Activated naive CD4-positive, alpha-beta T cell treated with anti-CD3 and anti-CD28 coated beads for 36 hours (primary cell): ENCODE measurements at regions not wholly inside any gene's neighbourhood (a gene's known extent, or its start where the extent isn't known, plus 50 kb on each side); places are given as distances from the start of the nearest gene placed in this dataset.

Experiments
- CTCF ChIA-PET: fragments of 350-600 bp; sonication (Branson Sonifier 250); formaldehyde crosslinking; loops from one replicate; lab custom pipeline; 2021; ENCODE audit warnings: antibody characterized with exemption; lab: Charles Lee
- DNase-seq: peaks from one replicate; pipeline ENCODE4 v3.0.0-alpha.2; 2020
- H3K27ac Mint-ChIP-seq: one replicate; pipeline ENCODE4 v1.8.0; 2021; ENCODE audit warnings: mild to moderate bottlenecking, mixed read lengths
- H3K27me3 Mint-ChIP-seq: one replicate; pipeline ENCODE4 v1.8.0; 2021; ENCODE audit warnings: low read depth, mixed read lengths
- H3K36me3 Mint-ChIP-seq: one replicate; pipeline ENCODE4 v1.8.0; 2021; ENCODE audit warnings: low read depth, mixed read lengths
- H3K4me1 Mint-ChIP-seq: one replicate; pipeline ENCODE4 v1.8.0; 2021; ENCODE audit warnings: low read depth, mixed read lengths
- H3K4me3 Mint-ChIP-seq: one replicate; pipeline ENCODE4 v1.8.0; 2021; ENCODE audit warnings: mild to moderate bottlenecking, moderate library complexity, mixed read lengths
- H3K9me3 Mint-ChIP-seq: one replicate; pipeline ENCODE4 v1.8.0; 2021; ENCODE audit warnings: mixed read lengths
- intact Hi-C: fragments of 100-400 bp; cut with micrococcal nuclease; formaldehyde crosslinking; loops from one replicate; pipeline ENCODE4 v1.15.1; 2023

DNA sequence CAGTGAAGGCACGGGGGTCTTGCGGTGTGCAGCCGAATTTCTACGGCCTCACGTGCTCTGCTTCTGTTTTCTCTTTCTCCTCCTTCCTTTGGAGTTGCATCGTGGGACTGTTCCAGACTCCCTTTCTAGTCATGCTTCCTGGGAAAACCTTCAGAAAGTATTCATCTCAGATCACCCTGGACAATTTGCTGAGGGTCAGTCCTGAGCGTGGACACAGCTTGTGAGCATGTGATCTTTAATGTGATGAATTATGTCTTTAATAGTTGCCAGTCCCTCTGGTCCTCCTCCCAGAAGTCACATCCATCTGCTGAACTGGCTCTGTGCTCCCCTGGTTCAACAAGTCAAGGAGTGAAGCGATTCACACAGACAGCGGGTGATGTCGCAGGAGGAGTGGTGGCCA is 145.0 kb upstream of the PDE10A start:
- Mint-ChIP-seq H3K4me1 (peaks cover 2% of the 10 kb centered on the region), H3K27ac (no peak overlapping the region), H3K36me3 (no peaks in the 10 kb centered on the region), H3K4me3 (no peak overlapping the region), H3K9me3 (peaks cover 10% of the 10 kb centered on the region), H3K27me3 (peaks cover 24% of the 10 kb centered on the region)
- intact Hi-C loops = no loop called here
- CTCF ChIA-PET = no interaction called here
- no peak for DNase-seq

DNA sequence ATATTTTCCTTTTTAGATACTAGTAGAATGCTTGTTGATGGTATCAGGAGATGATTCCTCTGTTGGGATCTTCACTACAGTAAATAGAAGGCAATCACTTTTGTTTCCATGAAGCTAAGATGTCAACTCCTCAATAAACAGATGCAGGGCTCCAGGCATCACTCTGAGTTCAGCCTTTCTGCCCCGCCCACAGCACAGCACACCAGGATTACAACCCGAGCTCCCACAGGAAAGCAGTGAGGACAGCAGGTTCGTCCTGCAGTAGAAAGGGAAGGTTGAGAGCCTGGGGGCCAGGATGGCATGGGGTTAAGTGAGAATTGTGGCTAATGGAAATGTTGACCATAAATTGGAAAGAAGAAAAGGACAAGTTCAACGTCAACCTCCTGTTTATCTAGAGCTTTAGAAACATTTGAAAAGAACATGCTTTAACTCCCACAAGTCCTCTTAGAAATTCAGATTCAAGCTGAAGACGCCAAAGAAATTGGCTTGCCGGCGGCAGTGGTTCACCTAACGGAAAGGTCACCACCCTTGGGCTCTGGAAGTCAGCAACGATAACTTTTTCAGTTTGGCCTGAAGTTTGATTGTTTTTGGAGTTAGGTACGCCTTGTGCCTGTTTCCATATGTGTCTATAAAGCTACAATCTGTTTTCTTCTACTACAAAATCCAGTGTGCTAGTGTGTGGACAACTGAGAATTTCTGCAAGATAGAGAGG is 144.4 kb upstream of the PDE10A start:
- H3K4me1 Mint-ChIP-seq = peaks cover 2% of the 10 kb centered on the region
- H3K9me3 Mint-ChIP-seq = peaks cover 10% of the 10 kb centered on the region
- H3K4me3 Mint-ChIP-seq = no peak overlapping the region
- CTCF ChIA-PET = no interaction called here
- DNase-seq = no peak
- H3K36me3 Mint-ChIP-seq = no peaks in the 10 kb centered on the region
- H3K27ac Mint-ChIP-seq = no peak overlapping the region
- intact Hi-C loops = no loop called here
- H3K27me3 Mint-ChIP-seq = peaks cover 25% of the 10 kb centered on the region

DNA sequence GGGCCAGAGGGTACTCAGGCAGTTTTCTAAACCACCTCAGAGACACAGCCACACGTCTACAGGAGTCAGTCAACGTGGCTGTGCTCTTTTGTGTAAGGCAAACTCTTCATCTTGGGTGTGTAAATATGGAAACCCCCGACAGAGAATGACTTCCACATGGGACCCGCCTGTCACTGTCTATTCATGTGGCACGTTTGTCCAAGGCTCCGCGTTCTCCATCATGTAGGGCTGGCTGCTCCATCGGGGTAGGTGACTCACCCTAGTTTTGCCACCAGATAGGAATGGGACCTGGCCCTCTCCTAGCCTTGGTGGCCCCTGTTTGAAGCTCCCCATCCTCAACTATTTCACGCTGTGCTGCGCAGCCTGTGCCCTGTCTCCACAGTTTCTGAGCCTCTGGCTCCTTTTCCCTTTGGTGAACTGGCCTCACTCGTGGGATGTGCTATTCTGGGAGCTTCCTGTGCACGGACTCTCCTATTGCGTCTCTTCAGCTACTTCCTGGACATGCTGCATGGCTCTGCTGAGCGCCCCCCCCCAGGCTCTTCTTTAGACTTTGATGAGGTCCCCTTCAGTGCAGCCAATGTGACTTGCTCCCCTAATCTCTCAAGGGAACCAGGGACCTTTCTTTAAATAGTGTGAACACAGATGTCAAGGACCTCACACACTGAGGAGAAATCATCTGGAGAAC is 143.2 kb upstream of the PDE10A start:
- no peak for DNase-seq
- intact Hi-C loops = no loop called here
- H3K4me1 Mint-ChIP-seq = peaks cover 2% of the 10 kb centered on the region
- H3K36me3 Mint-ChIP-seq = no peaks in the 10 kb centered on the region
- CTCF ChIA-PET = no interaction called here
- no peak overlapping the region for H3K27ac Mint-ChIP-seq
- no peak overlapping the region for H3K4me3 Mint-ChIP-seq
- H3K27me3 Mint-ChIP-seq = peaks cover 26% of the 10 kb centered on the region
- peaks cover 10% of the 10 kb centered on the region for H3K9me3 Mint-ChIP-seq

DNA sequence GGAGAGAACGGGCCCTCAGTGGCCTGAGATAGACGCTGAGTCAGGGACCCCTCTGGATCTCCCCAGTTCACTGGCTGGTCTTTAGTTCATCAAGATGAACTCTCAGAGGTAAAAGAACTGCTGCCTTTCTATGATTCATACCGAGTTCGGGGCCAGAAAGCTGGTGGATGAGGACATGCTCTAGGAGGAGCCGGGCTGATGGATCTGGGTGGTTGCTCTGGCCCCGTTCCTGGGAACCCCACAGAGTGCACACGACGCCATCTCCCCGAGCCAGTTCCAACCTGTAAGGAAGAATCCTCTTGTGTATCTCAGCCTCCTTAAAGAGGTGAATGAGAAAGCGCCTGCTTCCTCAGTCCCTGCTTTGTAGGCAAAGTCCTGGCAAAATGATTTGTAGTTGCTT is 142.6 kb upstream of the PDE10A start:
- Mint-ChIP-seq H3K9me3 (peaks cover 8% of the 10 kb centered on the region), H3K4me3 (no peak overlapping the region), H3K36me3 (no peaks in the 10 kb centered on the region), H3K27me3 (peaks cover 24% of the 10 kb centered on the region), H3K4me1 (peaks cover 2% of the 10 kb centered on the region), H3K27ac (no peak overlapping the region)
- no peak for DNase-seq
- CTCF ChIA-PET = no interaction called here
- intact Hi-C loops = no loop called here

DNA sequence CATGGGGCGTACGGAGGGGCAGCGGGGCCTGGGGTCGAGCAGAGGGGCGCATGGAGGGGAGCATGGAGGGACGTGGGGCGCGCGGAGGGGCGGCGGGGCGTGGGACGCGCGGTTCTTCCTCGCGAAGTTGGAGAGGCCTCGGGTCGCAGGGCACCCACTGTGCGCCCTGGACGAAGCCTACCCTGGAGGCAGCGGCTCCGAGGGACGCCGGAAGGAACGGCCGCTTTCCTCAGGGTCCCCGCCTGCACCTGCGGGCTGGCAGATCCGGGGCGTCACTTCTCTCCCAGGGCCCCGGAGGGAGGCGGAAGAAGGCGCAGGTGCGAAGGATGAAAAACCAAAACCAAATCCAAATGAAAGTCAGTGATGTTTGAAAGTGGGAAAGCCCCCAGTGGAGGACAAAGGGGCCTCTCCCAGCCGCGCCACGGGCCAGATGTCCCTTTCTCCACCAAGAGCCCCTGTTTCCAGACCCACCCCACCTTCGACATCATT is 142.1 kb upstream of the PDE10A start:
- Mint-ChIP-seq H3K27ac (no peak overlapping the region), H3K9me3 (peaks cover 3% of the 10 kb centered on the region), H3K27me3 (peaks cover 24% of the 10 kb centered on the region), H3K4me1 (peaks cover 2% of the 10 kb centered on the region), H3K36me3 (no peaks in the 10 kb centered on the region), H3K4me3 (no peak overlapping the region)
- DNase-seq = no peak
- CTCF ChIA-PET = no interaction called here
- intact Hi-C loops = no loop called here

DNA sequence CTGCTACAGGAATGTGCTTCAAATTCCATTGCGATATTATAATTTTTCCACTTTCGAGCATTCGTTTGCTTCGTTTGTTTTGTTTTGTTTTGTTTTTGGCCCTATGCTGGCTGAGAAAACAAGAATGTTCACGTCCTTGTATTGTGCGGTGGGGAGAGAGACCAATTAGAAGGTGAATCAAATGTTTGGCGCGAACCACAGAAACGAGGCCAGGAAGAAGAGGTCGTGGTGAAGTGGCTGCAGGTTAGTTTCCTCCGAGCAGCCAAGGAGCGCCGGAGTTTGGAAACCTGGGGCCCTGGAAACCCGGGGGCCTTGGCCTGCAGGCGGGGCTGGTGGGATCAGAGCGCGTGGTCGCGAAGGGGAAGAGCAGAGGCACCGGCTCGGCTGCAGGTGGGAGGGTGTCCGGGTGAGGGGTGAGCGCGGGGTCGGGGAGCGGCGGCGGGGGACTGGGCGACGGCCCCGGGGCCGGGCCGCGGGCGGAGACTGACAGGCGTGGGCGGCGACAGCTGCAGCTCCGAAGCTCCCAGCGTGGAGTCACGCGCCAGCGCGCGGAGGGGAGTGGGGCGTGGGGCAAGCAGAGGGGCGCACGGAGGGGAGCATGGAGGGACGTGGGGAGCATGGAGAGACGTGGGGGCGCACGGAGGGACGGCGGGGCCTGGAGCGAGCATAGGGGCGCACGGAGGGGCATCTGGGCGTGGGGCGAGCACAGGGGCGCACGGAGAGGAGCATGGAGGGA is 141.5 kb upstream of the PDE10A start:
- Mint-ChIP-seq H3K9me3 (peaks cover 3% of the 10 kb centered on the region), H3K27ac (no peak overlapping the region), H3K4me1 (peaks cover 2% of the 10 kb centered on the region), H3K27me3 (peaks cover 24% of the 10 kb centered on the region), H3K4me3 (no peak overlapping the region), H3K36me3 (no peaks in the 10 kb centered on the region)
- DNase-seq = no peak
- CTCF ChIA-PET = no interaction called here
- intact Hi-C loops = no loop called here

DNA sequence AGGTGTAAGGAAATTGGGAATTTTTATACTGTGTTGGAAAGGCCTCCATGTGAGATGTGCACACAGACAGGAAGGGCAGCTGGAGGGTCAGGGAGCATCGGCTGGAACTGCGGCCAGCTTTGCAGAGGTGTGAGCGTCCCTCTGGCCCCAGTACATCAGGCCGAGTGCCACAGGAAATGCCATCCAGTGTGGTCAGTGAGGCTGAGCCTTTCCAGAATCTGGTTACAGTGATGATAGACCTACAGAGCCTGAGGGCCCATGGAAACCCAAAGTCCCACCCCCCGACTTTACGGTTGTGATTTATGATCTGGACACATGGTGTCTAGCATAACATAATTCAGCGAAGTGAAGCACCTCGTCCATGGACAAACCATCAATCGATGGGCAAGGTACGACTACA is 137.3 kb upstream of the PDE10A start:
- intact Hi-C loops = no loop called here

DNA sequence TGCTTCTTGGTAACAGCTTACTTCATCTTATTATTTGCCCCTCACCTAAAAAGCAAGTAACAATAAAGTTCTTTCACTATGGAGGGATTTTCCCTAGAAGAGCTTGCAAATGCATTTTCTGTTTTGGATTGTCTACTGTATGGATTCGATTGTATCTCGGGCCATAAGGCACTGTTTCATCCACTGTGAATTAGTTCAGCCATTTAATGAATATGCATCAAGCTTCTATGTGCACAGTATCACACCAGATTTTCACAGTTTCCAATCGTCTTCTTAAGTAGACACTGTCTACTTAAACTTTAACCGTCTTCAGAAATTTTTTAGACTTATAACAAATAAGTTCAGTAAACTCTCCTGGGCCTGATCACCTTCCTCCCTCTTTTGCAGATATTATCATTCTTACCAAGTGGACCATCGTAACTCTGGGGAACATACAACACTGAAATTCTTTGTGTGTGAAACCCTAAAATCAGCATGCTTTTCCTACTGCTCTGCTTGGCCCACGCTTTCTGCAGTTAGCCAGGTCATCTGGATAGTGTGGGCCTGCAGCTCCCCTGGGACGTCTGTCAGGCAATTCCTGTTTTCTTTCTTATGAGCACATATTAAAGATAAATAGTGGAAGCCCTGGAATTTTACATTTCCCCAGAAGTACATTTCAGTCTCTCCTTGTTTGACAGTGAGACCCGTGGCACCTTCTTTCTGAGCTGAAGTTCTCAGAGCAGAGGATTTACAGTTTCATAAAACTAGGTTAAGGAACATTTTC is 136.5 kb upstream of the PDE10A start:
- H3K4me1 Mint-ChIP-seq = peaks cover 2% of the 10 kb centered on the region

More for the DNA sequence above, 137.3 kb upstream of the PDE10A start:
- Mint-ChIP-seq H3K9me3 (no peaks in the 10 kb centered on the region), H3K4me1 (peaks cover 2% of the 10 kb centered on the region), H3K4me3 (no peak overlapping the region), H3K27me3 (peaks cover 20% of the 10 kb centered on the region), H3K36me3 (no peaks in the 10 kb centered on the region), H3K27ac (no peak overlapping the region)
- CTCF ChIA-PET = no interaction called here
- no peak for DNase-seq

DNA sequence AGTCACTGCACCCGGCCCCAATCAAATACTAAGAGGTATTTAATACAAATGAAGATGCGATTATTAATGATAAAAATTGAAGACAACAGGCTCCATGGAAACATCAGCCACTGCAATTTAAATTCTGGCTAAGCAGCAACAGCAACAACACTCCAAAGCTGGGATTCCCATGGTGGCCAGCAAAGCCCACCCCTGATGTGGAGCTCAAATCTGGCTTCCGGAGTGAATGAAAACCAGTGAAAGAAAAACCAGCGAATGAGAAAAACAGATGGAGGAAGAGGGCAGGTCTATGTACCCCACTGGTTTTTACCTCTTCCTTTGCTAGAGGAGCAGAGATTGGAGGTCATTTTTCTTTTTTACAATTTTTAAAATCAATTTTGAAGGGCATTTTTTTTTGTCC is 135.9 kb upstream of the PDE10A start:
- intact Hi-C loops = no loop called here
- H3K27ac Mint-ChIP-seq = no peak overlapping the region
- H3K9me3 Mint-ChIP-seq = no peaks in the 10 kb centered on the region
- no peaks in the 10 kb centered on the region for H3K4me1 Mint-ChIP-seq
- peaks cover 15% of the 10 kb centered on the region for H3K27me3 Mint-ChIP-seq
- no peak overlapping the region for H3K4me3 Mint-ChIP-seq
- CTCF ChIA-PET = no interaction called here
- H3K36me3 Mint-ChIP-seq = no peaks in the 10 kb centered on the region
- DNase-seq = no peak

More for the DNA sequence above, 136.5 kb upstream of the PDE10A start:
- H3K4me3 Mint-ChIP-seq = no peak overlapping the region
- no peak overlapping the region for H3K27ac Mint-ChIP-seq
- CTCF ChIA-PET = no interaction called here
- DNase-seq = no peak
- intact Hi-C loops = no loop called here
- no peaks in the 10 kb centered on the region for H3K9me3 Mint-ChIP-seq
- H3K36me3 Mint-ChIP-seq = no peaks in the 10 kb centered on the region
- H3K27me3 Mint-ChIP-seq = peaks cover 20% of the 10 kb centered on the region

DNA sequence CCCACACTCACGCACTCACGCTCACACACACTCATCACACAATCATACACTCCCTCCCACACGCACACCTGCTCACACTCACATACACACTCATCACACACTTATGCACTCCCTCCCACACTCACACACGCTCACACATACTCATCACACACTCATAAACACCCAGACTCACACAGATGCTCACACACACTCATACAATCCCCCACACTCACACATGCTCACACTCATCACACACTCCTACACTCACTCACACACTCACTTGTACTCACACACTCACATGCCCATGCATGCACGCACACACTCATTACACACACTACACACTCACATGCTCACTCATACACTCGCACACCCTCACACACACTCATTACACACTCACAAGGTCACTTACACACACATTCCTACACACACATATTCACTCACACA is 131.1 kb upstream of the PDE10A start:
- no peaks in the 10 kb centered on the region for H3K27me3 Mint-ChIP-seq
- DNase-seq = no peak
- no peak overlapping the region for H3K27ac Mint-ChIP-seq
- intact Hi-C loops = no loop called here
- H3K36me3 Mint-ChIP-seq = no peaks in the 10 kb centered on the region
- no peak overlapping the region for H3K4me3 Mint-ChIP-seq
- H3K4me1 Mint-ChIP-seq = no peaks in the 10 kb centered on the region
- CTCF ChIA-PET = no interaction called here
- H3K9me3 Mint-ChIP-seq = no peaks in the 10 kb centered on the region

DNA sequence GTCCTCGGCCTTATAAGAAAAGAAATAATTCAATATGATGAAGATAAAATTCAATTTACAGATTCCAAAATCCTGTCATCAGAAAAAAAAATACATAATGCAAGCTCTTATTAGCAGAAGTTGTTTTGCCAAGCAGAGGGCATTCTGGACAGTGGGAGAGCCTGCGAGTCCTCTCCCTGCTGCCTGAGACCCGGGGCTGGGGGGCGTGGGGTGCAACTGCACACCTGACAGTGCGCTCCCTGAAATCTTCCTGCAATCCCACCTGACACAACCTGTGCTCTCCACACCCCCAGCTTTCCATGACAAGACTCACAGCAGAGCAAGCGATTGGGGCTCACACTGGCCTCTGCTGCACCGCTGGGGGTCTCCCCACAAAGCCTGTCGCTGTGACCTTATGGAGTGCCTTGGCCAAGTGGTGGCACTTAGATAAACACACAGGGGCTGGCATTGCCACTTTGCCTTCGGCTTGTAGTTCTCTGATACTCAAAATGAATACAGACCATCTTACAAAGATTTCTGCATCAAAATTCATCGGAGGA is 130.3 kb upstream of the PDE10A start:
- Mint-ChIP-seq H3K27ac (no peak overlapping the region), H3K9me3 (no peaks in the 10 kb centered on the region), H3K4me3 (no peak overlapping the region), H3K27me3 (no peaks in the 10 kb centered on the region), H3K4me1 (no peaks in the 10 kb centered on the region), H3K36me3 (no peaks in the 10 kb centered on the region)
- no peak for DNase-seq
- intact Hi-C loops = no loop called here
- CTCF ChIA-PET = no interaction called here

DNA sequence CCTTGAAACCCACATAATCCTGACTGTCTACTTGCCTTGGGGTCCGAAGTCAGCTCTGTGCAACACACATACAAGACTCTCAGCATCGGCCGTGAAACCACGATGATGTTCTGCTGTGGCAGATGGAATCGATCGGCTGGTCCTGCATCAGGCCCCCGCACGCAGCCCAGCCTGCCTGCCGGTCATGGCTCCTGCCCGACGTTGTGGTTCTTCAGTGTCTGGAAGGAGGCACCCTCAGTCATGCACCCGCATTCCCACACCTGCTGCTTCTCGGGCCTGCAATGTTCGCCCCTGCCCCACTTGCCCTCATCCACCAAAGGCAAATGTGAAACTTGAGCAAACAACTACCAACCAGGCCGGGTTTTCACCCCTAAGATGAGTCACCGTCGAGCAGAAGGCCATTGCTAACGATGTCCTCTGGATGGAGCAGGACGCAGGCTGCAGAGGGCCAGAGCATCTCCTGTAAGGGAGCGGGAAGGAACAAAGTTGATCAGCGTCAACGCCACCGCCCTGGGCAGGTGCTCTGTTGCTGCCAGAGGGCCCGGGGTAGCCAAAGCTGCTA is 128.9 kb upstream of the PDE10A start:
- peaks cover 1% of the 10 kb centered on the region for H3K27me3 Mint-ChIP-seq
- H3K4me1 Mint-ChIP-seq = no peaks in the 10 kb centered on the region
- intact Hi-C loops = no loop called here
- no peak overlapping the region for H3K4me3 Mint-ChIP-seq
- DNase-seq = no peak
- CTCF ChIA-PET = no interaction called here
- H3K36me3 Mint-ChIP-seq = no peaks in the 10 kb centered on the region
- no peak overlapping the region for H3K27ac Mint-ChIP-seq
- H3K9me3 Mint-ChIP-seq = no peaks in the 10 kb centered on the region
